ENCODE measurements at regions not wholly inside any gene's neighbourhood (a gene's known extent, or its start where the extent isn't known, plus 50 kb on each side); places are given as distances from the start of the nearest gene placed in this dataset.

DNA sequence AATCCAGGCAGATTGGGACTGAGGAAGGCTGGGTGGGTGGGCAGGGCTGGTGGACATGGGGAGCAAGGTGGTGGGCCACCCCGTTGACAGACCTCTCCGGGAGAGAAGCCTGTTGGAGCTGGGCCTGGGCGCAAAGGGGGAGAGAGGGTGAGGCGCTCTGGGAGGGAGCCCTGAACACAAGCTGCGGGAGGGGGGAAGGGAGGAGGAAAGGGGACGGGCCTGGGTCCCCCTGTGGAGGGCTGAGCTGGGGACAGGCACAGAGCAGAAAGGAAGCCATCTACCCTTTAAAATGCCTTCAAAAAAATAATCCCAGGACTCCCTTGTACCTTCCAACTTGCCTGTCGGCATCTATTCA lies 161.8 kb downstream of the PSMG1 start:
- TF ChIP-seq POLR2AphosphoS5 (IDR thresholded peaks at IDR 0.05; ENCODE audit: low read depth) = no peak
- TF ChIP-seq, protein P1, sequence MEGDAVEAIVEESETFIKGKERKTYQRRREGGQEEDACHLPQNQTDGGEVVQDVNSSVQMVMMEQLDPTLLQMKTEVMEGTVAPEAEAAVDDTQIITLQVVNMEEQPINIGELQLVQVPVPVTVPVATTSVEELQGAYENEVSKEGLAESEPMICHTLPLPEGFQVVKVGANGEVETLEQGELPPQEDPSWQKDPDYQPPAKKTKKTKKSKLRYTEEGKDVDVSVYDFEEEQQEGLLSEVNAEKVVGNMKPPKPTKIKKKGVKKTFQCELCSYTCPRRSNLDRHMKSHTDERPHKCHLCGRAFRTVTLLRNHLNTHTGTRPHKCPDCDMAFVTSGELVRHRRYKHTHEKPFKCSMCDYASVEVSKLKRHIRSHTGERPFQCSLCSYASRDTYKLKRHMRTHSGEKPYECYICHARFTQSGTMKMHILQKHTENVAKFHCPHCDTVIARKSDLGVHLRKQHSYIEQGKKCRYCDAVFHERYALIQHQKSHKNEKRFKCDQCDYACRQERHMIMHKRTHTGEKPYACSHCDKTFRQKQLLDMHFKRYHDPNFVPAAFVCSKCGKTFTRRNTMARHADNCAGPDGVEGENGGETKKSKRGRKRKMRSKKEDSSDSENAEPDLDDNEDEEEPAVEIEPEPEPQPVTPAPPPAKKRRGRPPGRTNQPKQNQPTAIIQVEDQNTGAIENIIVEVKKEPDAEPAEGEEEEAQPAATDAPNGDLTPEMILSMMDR (conservative IDR thresholded peaks at IDR 0.05; ENCODE audit: low read depth in 2 of 2) = no peak
- TF ChIP-seq EZH2 (IDR thresholded peaks at IDR 0.05; ENCODE audit: low read depth, unreplicated experiment) = no peak
- TF ChIP-seq EZH2phosphoT487 (IDR thresholded peaks at IDR 0.05; ENCODE audit: unreplicated experiment) = no peak
- no peak for TF ChIP-seq REST (IDR thresholded peaks at IDR 0.05; ENCODE audit: unreplicated experiment)
- no peak for TF ChIP-seq CREB1 (CRISPR knock-in tag; IDR thresholded peaks at IDR 0.05; ENCODE audit: low read depth)
